Fibroblast of gingiva (primary cell): ENCODE measurements at regions not wholly inside any gene's neighbourhood (a gene's known extent, or its start where the extent isn't known, plus 50 kb on each side); places are given as distances from the start of the nearest gene placed in this dataset.
"Not testable (repeated sequence)": the region's sequence is repeated elsewhere in the genome, so short reads cannot be mapped to it uniquely, and the experiment has no call there.

Experiments
- DNase-seq: peaks from one replicate; pipeline ENCODE4 v3.0.0-alpha.2; 2011; ENCODE audit warnings: low read depth

GRCh38 chr3:101913168-101913567, 63.9 kb downstream of the NFKBIZ start:
- no peak for DNase-seq

GRCh38 chr3:101917761-101918160, 68.4 kb downstream of the NFKBIZ start:
- not testable (repeated sequence) for DNase-seq

- not testable (repeated sequence) for DNase-seq
These were observed 72.9 kb downstream of the NFKBIZ start for GRCh38 chr3:101922151-101922725.

GRCh38 chr3:101924621-101925020, 75.3 kb downstream of the NFKBIZ start:
- DNase-seq: not testable (repeated sequence)

GRCh38 chr3:101925124-101925523, 75.8 kb downstream of the NFKBIZ start:
- DNase-seq: not testable (repeated sequence)

GRCh38 chr3:101925564-101925963, 76.2 kb downstream of the NFKBIZ start:
- DNase-seq: no peak

GRCh38 chr3:101926594-101927105, 77.3 kb downstream of the NFKBIZ start:
- DNase-seq: no peak

GRCh38 chr3:101928890-101929289, 79.6 kb downstream of the NFKBIZ start:
- peak; percentile 24 for DNase-seq

- DNase-seq: no peak
These were observed 81.8 kb downstream of the NFKBIZ start for GRCh38 chr3:101931081-101931480.

GRCh38 chr3:101932326-101933068, 83.2 kb downstream of the NFKBIZ start:
- DNase-seq: no peak

GRCh38 chr3:101936419-101937356, 87.4 kb downstream of the NFKBIZ start:
- peak; percentile 81 for DNase-seq

- no peak for DNase-seq
These were observed 89.0 kb downstream of the NFKBIZ start for GRCh38 chr3:101938262-101938847.

- DNase-seq: no peak
These were observed 90.2 kb downstream of the NFKBIZ start for GRCh38 chr3:101939361-101940049.

GRCh38 chr3:101940521-101941317, 91.4 kb downstream of the NFKBIZ start:
- peak; percentile 90 for DNase-seq

- DNase-seq: peak; percentile 11
These were observed 92.2 kb downstream of the NFKBIZ start for GRCh38 chr3:101941318-101942040.

GRCh38 chr3:101942356-101942755, 93.0 kb downstream of the NFKBIZ start:
- DNase-seq: no peak

- DNase-seq: no peak
These were observed 93.7 kb downstream of the NFKBIZ start for GRCh38 chr3:101943029-101943428.

GRCh38 chr3:101944308-101944707, 95.0 kb downstream of the NFKBIZ start:
- DNase-seq: no peak

GRCh38 chr3:101945980-101946379, 96.7 kb downstream of the NFKBIZ start:
- no peak for DNase-seq

GRCh38 chr3:101946906-101947305, 97.6 kb downstream of the NFKBIZ start:
- no peak for DNase-seq
